ENCODE measurements at regions not wholly inside any gene's neighbourhood (a gene's known extent, or its start where the extent isn't known, plus 50 kb on each side); places are given as distances from the start of the nearest gene placed in this dataset.

DNA sequence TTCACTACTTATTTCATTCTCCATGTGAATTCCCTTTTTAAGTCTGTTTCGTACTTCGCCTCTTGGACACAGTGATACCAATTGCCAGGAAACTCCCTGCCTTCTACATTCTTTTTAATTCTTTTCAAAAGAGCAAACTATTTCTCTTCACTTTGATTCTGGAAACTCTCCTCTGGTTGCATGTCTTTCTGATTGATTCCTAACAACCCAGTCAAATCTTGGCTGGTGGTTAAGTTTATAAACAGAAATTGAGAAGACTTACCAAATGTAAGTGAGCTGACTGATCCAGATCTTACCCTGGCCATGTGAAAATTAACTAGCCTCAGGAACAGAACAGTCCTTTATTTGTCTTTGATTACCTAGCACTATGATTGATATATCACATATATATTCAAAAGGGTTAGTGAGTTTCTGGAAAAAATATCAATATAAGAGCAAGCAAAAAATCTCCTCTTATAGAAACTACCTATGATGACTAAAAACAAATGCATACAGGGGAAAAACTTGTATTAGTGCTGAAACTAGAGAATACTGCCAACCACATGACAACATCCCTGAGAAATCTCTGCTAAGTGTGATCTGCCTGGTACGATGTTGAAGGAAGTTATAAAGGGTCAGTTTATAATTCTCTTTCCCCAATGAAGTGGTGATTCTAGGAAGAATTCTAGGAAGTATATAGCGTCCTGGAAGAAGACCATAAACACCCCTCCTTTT is 152.6 kb upstream of the HTR2A start:
- no peaks in the 10 kb centered on the region for H3K36me3 ChIP-seq (ENCODE audit: insufficient read depth, low read length)

DNA sequence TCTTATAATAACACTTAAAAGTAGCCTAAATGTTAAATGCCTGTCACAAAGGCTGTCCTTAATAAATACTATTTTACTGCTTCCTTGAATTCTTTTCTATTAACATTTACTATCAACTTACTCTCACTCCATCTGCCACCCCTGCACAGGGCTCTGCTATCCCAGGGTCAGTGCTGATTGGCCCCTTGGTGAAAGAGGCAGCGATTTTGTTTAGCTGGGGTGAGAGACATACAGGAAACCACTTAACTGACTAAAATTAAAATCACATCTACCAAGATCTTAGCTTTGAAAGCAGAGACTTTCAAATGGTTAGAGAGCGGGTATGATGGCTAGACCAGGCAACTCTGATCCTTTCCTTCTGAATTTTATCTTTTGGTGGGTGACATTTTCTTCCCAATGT is 149.9 kb upstream of the HTR2A start:
- Histone ChIP-seq H3K4me1 (ENCODE audit: control insufficient read depth, insufficient read depth, low read length, unreplicated experiment) (no peaks in the 10 kb centered on the region), H3K27me3 (ENCODE audit: insufficient read depth, low read length) (no peaks in the 10 kb centered on the region), H3K27ac (ENCODE audit: low read depth, low read length) (no peak overlapping the region), H2AFZ (ENCODE audit: low read length, unreplicated experiment) (no peak overlapping the region), H3K79me2 (ENCODE audit: control insufficient read depth, insufficient read depth, low read length, unreplicated experiment) (no peaks in the 10 kb centered on the region), H3K36me3 (ENCODE audit: insufficient read depth, low read length) (no peaks in the 10 kb centered on the region), H3K4me3 (ENCODE audit: low read depth, low read length) (no peak overlapping the region)

More for the DNA sequence above, 152.6 kb upstream of the HTR2A start:
- Histone ChIP-seq H3K27me3 (ENCODE audit: insufficient read depth, low read length) (no peaks in the 10 kb centered on the region), H3K79me2 (ENCODE audit: control insufficient read depth, insufficient read depth, low read length, unreplicated experiment) (no peaks in the 10 kb centered on the region), H2AFZ (ENCODE audit: low read length, unreplicated experiment) (no peak overlapping the region), H3K4me1 (ENCODE audit: control insufficient read depth, insufficient read depth, low read length, unreplicated experiment) (no peaks in the 10 kb centered on the region), H3K27ac (ENCODE audit: low read depth, low read length) (no peak overlapping the region), H3K4me3 (ENCODE audit: low read depth, low read length) (no peak overlapping the region)

DNA sequence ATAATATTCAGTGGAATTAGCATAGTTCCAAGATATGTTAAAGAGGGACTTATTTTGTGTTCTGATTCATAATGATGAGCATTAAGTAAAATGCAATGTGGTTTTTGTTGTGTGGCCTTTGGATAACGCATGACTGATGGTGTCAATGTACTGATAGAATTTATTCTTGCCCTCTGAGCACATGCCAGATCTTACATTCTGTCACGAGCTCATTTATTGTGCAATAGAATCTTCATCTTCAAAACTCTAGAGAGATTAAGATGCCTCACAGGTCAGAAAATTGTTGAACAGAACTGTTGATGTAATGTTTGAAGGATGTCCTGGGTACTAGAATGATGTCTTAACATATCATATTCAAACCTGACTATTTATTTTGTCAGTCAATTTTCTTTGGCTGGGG is 148.0 kb upstream of the HTR2A start:
- no peak overlapping the region for H3K27ac ChIP-seq (ENCODE audit: low read depth, low read length)
- H3K4me3 ChIP-seq (ENCODE audit: low read depth, low read length): no peak overlapping the region
- H3K36me3 ChIP-seq (ENCODE audit: insufficient read depth, low read length): no peaks in the 10 kb centered on the region
- no peak overlapping the region for H2AFZ ChIP-seq (ENCODE audit: low read length, unreplicated experiment)
- H3K79me2 ChIP-seq (ENCODE audit: control insufficient read depth, insufficient read depth, low read length, unreplicated experiment): no peaks in the 10 kb centered on the region
- H3K4me1 ChIP-seq (ENCODE audit: control insufficient read depth, insufficient read depth, low read length, unreplicated experiment): no peaks in the 10 kb centered on the region
- H3K27me3 ChIP-seq (ENCODE audit: insufficient read depth, low read length): no peaks in the 10 kb centered on the region

DNA sequence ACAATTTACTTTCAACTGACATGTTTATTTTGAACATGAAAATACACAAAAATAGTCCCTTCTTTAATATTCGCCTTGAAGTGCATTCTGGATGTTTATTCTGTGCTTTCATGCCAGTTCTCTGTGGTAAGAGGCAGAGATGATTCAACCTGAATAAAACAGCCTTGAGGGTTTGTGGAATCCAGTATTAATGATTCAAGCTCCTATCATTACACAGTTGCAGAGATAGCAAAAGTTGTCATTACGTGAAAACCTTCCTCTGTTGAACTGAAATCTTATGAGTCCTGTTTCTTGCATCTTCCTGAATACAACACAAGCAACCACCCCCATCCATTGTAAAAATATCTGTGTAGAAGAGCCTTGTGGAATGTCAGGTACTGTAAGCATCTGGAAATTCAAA is 142.3 kb upstream of the HTR2A start:
- no peaks in the 10 kb centered on the region for H3K27me3 ChIP-seq (ENCODE audit: insufficient read depth, low read length)
- H3K27ac ChIP-seq (ENCODE audit: low read depth, low read length): 0 out of 2 replicates have a peak overlapping the region, but pooled peaks have one; percentile 22
- peaks cover 27% of the 10 kb centered on the region for H3K4me1 ChIP-seq (ENCODE audit: control insufficient read depth, insufficient read depth, low read length, unreplicated experiment)
- no peaks in the 10 kb centered on the region for H3K36me3 ChIP-seq (ENCODE audit: insufficient read depth, low read length)
- H3K79me2 ChIP-seq (ENCODE audit: control insufficient read depth, insufficient read depth, low read length, unreplicated experiment): no peaks in the 10 kb centered on the region
- H3K4me3 ChIP-seq (ENCODE audit: low read depth, low read length): 0 out of 2 replicates have a peak overlapping the region, but pooled peaks have one; percentile 8
- no peak overlapping the region for H2AFZ ChIP-seq (ENCODE audit: low read length, unreplicated experiment)

GRCh38 chr13:47038188-47038587 is 141.3 kb upstream of the HTR2A start:
- Histone ChIP-seq H3K4me1 (ENCODE audit: control insufficient read depth, insufficient read depth, low read length, unreplicated experiment) (peaks cover 32% of the 10 kb centered on the region), H3K4me3 (ENCODE audit: low read depth, low read length) (no peak overlapping the region), H3K27ac (ENCODE audit: low read depth, low read length) (no peak overlapping the region), H3K27me3 (ENCODE audit: insufficient read depth, low read length) (no peaks in the 10 kb centered on the region), H2AFZ (ENCODE audit: low read length, unreplicated experiment) (no peak overlapping the region), H3K36me3 (ENCODE audit: insufficient read depth, low read length) (no peaks in the 10 kb centered on the region), H3K79me2 (ENCODE audit: control insufficient read depth, insufficient read depth, low read length, unreplicated experiment) (no peaks in the 10 kb centered on the region)

- Histone ChIP-seq H3K36me3 (ENCODE audit: insufficient read depth, low read length) (no peaks in the 10 kb centered on the region), H2AFZ (ENCODE audit: low read length, unreplicated experiment) (no peak overlapping the region), H3K4me1 (ENCODE audit: control insufficient read depth, insufficient read depth, low read length, unreplicated experiment) (peaks cover 38% of the 10 kb centered on the region), H3K27me3 (ENCODE audit: insufficient read depth, low read length) (no peaks in the 10 kb centered on the region), H3K4me3 (ENCODE audit: low read depth, low read length) (no peak overlapping the region), H3K27ac (ENCODE audit: low read depth, low read length) (no peak overlapping the region), H3K79me2 (ENCODE audit: control insufficient read depth, insufficient read depth, low read length, unreplicated experiment) (no peaks in the 10 kb centered on the region)
These were observed 139.6 kb upstream of the HTR2A start for GRCh38 chr13:47036294-47037008.

GRCh38 chr13:47033216-47033615 is 136.4 kb upstream of the HTR2A start:
- peak overlapping the region; percentile 70 for H3K4me3 ChIP-seq (ENCODE audit: low read depth, low read length)
- peak overlapping the region; percentile 84 for H2AFZ ChIP-seq (ENCODE audit: low read length, unreplicated experiment)
- no peaks in the 10 kb centered on the region for H3K79me2 ChIP-seq (ENCODE audit: control insufficient read depth, insufficient read depth, low read length, unreplicated experiment)

DNA sequence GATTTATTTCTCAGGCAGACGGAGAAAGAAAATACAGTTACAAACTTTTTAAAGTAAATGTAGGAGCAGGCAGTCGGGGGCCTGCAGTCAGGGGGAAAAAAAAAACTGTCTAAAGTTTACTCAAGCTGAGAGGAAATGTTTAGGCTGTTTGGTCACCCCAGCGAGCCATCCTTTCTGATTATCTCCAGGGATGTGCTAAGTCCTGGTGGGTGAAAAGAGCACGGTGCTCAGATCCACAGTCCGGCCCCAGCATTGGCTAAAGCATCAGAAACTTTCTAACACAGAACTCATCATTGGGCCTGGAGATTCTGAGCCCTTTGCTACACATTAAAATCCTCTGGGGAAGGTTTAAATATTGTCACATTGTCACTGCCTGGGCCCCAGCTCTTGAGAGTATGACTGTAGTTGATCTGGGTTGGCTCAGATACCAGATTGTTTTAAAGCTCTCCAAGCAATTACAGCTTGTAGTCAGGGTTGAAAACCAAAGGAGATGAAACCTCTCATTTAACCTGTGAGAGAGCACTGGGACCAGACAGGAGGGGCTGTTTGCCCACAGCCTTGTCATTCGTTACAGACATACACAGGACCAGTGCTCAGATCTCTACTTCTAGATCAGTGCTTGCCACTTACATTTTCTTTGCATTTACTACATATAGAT is 131.1 kb upstream of the HTR2A start:
- Histone ChIP-seq H3K27ac (ENCODE audit: low read depth, low read length) (no peak overlapping the region), H2AFZ (ENCODE audit: low read length, unreplicated experiment) (no peak overlapping the region), H3K4me3 (ENCODE audit: low read depth, low read length) (no peak overlapping the region), H3K4me1 (ENCODE audit: control insufficient read depth, insufficient read depth, low read length, unreplicated experiment) (peaks cover 4% of the 10 kb centered on the region), H3K79me2 (ENCODE audit: control insufficient read depth, insufficient read depth, low read length, unreplicated experiment) (no peaks in the 10 kb centered on the region), H3K36me3 (ENCODE audit: insufficient read depth, low read length) (no peaks in the 10 kb centered on the region), H3K27me3 (ENCODE audit: insufficient read depth, low read length) (no peaks in the 10 kb centered on the region)

More at GRCh38 chr13:47033216-47033615, 136.4 kb upstream of the HTR2A start:
- Histone ChIP-seq H3K4me1 (ENCODE audit: control insufficient read depth, insufficient read depth, low read length, unreplicated experiment) (peaks cover 24% of the 10 kb centered on the region), H3K36me3 (ENCODE audit: insufficient read depth, low read length) (no peaks in the 10 kb centered on the region), H3K27ac (ENCODE audit: low read depth, low read length) (peak overlapping the region; percentile 46), H3K27me3 (ENCODE audit: insufficient read depth, low read length) (no peaks in the 10 kb centered on the region)

- Histone ChIP-seq H3K79me2 (ENCODE audit: control insufficient read depth, insufficient read depth, low read length, unreplicated experiment) (no peaks in the 10 kb centered on the region), H3K27ac (ENCODE audit: low read depth, low read length) (no peak overlapping the region), H3K4me1 (ENCODE audit: control insufficient read depth, insufficient read depth, low read length, unreplicated experiment) (no peaks in the 10 kb centered on the region), H3K36me3 (ENCODE audit: insufficient read depth, low read length) (no peaks in the 10 kb centered on the region), H3K27me3 (ENCODE audit: insufficient read depth, low read length) (no peaks in the 10 kb centered on the region), H3K4me3 (ENCODE audit: low read depth, low read length) (no peak overlapping the region), H2AFZ (ENCODE audit: low read length, unreplicated experiment) (no peak overlapping the region)
These were observed 129.1 kb upstream of the HTR2A start for GRCh38 chr13:47025791-47026447.

GRCh38 chr13:47019977-47020376 is 123.1 kb upstream of the HTR2A start:
- Histone ChIP-seq H3K4me3 (ENCODE audit: low read depth, low read length) (no peak overlapping the region), H3K4me1 (ENCODE audit: control insufficient read depth, insufficient read depth, low read length, unreplicated experiment) (no peaks in the 10 kb centered on the region), H3K79me2 (ENCODE audit: control insufficient read depth, insufficient read depth, low read length, unreplicated experiment) (no peaks in the 10 kb centered on the region), H3K36me3 (ENCODE audit: insufficient read depth, low read length) (no peaks in the 10 kb centered on the region), H3K27me3 (ENCODE audit: insufficient read depth, low read length) (no peaks in the 10 kb centered on the region), H3K27ac (ENCODE audit: low read depth, low read length) (no peak overlapping the region), H2AFZ (ENCODE audit: low read length, unreplicated experiment) (no peak overlapping the region)

Data from ACC112 (cell line).